ENCODE measurements at regions not wholly inside any gene's neighbourhood (a gene's known extent, or its start where the extent isn't known, plus 50 kb on each side); places are given as distances from the start of the nearest gene placed in this dataset.

DNA sequence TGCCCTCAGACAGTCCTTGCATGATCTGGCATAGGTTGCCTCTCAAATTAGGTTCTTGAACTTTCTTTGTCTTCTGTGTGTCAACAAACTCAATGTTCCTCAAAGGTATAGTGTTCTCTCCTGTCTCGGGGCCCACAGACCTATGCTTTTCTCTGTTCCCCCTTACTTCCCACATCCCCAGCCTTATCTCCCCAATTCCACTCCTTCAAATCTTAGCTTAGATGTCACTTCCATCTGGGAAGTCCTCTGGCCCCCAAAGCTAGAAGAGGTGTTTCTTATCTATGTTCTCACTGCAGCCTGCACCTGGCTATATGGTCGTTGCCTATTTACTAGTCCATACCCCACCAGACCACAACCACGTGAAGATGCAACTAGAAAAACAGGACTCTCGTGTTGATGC is 134.6 kb upstream of the MYCN start:
- Histone ChIP-seq H3K9me3 (no peaks in the 10 kb centered on the region), H3K4me3 (no peak overlapping the region), H3K27ac (no peak overlapping the region), H3K27me3 (no peaks in the 10 kb centered on the region), H3K4me1 (no peaks in the 10 kb centered on the region), H3K36me3 (no peaks in the 10 kb centered on the region)
- TF ChIP-seq, protein P1, sequence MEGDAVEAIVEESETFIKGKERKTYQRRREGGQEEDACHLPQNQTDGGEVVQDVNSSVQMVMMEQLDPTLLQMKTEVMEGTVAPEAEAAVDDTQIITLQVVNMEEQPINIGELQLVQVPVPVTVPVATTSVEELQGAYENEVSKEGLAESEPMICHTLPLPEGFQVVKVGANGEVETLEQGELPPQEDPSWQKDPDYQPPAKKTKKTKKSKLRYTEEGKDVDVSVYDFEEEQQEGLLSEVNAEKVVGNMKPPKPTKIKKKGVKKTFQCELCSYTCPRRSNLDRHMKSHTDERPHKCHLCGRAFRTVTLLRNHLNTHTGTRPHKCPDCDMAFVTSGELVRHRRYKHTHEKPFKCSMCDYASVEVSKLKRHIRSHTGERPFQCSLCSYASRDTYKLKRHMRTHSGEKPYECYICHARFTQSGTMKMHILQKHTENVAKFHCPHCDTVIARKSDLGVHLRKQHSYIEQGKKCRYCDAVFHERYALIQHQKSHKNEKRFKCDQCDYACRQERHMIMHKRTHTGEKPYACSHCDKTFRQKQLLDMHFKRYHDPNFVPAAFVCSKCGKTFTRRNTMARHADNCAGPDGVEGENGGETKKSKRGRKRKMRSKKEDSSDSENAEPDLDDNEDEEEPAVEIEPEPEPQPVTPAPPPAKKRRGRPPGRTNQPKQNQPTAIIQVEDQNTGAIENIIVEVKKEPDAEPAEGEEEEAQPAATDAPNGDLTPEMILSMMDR (IDR thresholded peaks at IDR 0.05) = no peak
- DNase-seq = no peak
- no peak for ATAC-seq
- 62 to 72% methylated on average over 4 of the region's 4 CpGs for WGBS, 2 donors
- FAIRE-seq = no peak
- intact Hi-C loops (cut with DNase I) = no loop called here

DNA sequence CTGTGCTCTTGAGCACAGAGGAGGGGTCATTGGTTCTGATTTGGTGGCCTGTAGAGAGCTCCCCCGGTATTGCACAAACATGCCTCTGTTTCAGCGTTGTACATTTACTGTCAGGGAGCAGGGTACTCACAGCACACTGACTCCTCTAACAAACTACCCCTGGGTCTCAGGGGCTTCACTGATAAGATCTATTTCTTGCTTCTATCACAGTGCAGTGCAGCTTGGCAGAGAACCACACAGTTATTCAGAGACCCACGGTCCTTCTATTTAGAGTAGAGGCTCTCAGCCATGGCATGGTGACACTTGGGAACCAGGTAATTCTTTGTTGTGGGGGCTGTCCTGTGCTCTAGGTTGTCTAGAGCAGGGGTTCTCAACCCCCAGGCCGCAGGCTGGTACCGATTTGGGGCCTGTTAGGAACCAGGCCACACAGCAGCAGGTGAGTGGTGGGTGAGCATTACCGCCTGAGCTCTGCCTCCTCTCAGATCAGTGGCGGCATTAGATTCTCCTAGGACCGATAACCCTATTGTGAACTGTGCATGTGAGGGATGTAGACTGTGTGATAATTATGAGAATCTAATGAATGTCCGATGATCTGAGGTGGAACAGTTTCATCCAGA is 133.4 kb upstream of the MYCN start:
- TF ChIP-seq, protein P1 (IDR thresholded peaks at IDR 0.05) = no peak
- whole genome bisulfite sequencing, 2 donors = 80 to 82% methylated on average over 9 of the region's 9 CpGs

DNA sequence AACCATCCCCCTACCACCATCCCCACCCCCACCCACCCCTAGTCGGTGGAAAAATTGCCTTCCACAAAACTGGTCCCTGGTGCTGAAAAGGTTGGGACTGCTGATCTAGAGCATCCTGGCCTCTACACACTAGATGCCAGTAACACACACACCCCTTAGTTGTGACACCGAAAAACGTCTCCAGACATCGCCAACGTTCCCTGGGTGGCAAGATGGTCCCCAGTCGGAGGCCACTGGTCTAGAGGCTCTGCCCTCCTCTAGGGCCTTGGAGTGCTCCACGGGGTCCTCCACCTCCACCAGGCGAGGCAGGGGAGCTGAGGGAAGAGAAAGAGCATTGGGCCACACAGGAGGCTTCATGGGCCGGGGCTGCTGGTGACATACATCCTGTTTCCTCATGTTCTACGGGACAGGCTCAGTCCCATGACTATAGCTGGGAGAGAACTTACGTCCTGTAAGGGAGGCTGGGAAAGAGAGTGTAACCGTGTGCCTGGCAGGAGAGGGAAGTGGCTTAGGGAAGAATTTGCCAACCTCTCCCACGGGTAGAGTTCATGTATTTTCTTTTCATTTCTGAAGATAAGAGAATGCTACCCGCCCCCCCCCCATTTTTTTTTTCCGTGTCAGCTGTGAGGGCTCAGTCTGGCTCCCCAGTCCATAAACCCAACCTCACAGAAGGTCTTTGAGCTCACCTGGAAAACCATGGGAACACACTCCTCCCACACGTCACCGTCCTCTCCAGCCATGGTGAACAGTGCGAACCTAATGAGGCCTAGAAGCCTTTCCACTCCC is 132.7 kb upstream of the MYCN start:
- Histone ChIP-seq H3K4me3 (no peak overlapping the region), H3K4me1 (no peaks in the 10 kb centered on the region), H3K9me3 (no peaks in the 10 kb centered on the region), H3K27me3 (no peaks in the 10 kb centered on the region), H3K27ac (no peak overlapping the region), H3K36me3 (no peaks in the 10 kb centered on the region)
- ATAC-seq (no peak), FAIRE-seq (no peak), DNase-seq (no peak)
- TF ChIP-seq, protein P1 (IDR thresholded peaks at IDR 0.05) = no peak
- intact Hi-C loops (cut with DNase I) = no loop called here
- 70 to 78% methylated on average over 17 to 18 of the region's 18 CpGs for WGBS, 2 donors

More for the DNA sequence above, 133.4 kb upstream of the MYCN start:
- no peaks in the 10 kb centered on the region for H3K27me3 ChIP-seq
- intact Hi-C loops (cut with DNase I) = no loop called here
- H3K4me3 ChIP-seq = no peak overlapping the region
- ATAC-seq (no peak), DNase-seq (no peak), FAIRE-seq (no peak)
- no peak overlapping the region for H3K27ac ChIP-seq
- H3K36me3 ChIP-seq = no peaks in the 10 kb centered on the region
- H3K9me3 ChIP-seq = no peaks in the 10 kb centered on the region
- no peaks in the 10 kb centered on the region for H3K4me1 ChIP-seq

DNA sequence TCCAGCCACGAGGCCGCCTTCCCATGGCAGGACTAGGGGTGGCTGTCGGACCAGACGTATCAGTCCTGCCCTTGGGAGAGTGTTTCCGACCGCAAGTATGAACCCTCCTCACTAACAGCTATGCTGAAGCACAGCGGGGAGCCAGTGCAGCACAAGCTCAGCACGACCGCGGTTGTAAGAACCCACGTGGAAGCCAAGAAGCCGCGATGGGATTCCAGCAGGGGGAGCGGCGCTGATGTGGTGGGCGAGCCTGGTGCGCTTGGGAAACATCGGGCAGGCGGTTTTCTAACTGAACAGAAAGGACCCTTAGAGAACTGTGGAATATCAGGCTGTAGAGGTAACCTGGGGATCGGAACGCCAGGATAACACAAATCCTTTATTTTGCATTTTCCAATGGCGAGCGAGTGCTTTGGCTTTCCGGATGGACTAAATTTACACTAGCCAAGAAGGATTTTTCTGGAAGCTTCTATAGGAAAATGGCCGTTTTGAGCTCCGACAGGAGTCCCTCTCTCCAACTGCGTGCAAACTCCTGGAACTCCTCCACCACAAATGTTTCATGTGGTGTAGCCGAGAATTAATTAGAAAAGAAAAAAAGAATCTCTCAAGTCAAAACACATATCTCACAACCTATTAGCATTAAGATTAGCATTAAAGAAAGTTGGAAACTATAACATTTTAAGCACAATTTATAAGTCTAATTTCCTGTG is 132.0 kb upstream of the MYCN start:
- intact Hi-C loops (cut with DNase I) = no loop called here
- no peaks in the 10 kb centered on the region for H3K9me3 ChIP-seq
- TF ChIP-seq, protein P1 (IDR thresholded peaks at IDR 0.05) = no peak
- no peaks in the 10 kb centered on the region for H3K4me1 ChIP-seq
- whole genome bisulfite sequencing, 2 donors = 74 to 78% methylated on average over 28 of the region's 28 CpGs
- no peak overlapping the region for H3K27ac ChIP-seq
- DNase-seq (no peak), ATAC-seq (no peak), FAIRE-seq (no peak)
- no peak overlapping the region for H3K4me3 ChIP-seq
- H3K36me3 ChIP-seq = no peaks in the 10 kb centered on the region
- H3K27me3 ChIP-seq = no peaks in the 10 kb centered on the region
